ENCODE measurements at regions not wholly inside any gene's neighbourhood (a gene's known extent, or its start where the extent isn't known, plus 50 kb on each side); places are given as distances from the start of the nearest gene placed in this dataset.

DNA sequence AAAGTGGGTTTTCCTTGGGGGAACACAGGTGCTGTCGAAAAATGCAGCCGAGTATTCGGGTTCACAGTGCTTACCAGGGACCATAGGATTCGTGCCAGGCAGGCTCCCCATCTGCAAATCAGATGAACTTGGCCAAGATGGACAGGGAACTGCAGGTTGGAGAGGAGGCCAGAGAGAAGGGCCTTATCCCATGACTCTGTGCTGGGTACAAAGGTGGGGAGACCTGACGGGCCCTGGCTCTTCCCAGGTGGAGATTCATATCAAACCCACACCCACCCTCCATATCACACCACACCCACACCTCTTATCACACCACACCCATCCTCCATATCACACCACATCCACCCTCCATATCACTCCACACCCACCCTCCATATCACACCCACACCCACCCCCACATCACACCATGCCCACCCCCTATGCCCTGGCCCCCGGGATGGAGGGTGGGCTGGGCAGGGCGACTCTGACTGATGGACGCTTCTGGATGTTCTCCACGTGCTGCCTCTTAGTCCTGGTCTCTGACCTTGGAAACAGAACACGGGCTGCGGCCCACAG lies 319.7 kb downstream of the ADGRD1 start:
- ChIA-PET POLR2A (interaction anchor here (0.6 to 1.0 kb wide), 2 partner anchors 14 to 269 kb away, joined by 3 read pairs; no protein-coding TSS in a partner anchor), CTCF (ENCODE audit: low intra/inter-chr PET ratio) (no interaction called here)
- H3K9me3 ChIP-seq (replicated peaks; ENCODE audit: control insufficient read depth, insufficient read depth, low read depth, low read length), result no peaks in the 10 kb centered on the region
- H3K36me3 ChIP-seq (ENCODE audit: control insufficient read depth, insufficient read depth, low read length), result no peaks in the 10 kb centered on the region
- H3K27me3 ChIP-seq (ENCODE audit: control insufficient read depth in 2 of 2, insufficient read depth in 2 of 2, low read length in 2 of 2), result peaks cover 3 to 19% of the 10 kb centered on the region in 2 experiments; a peak in 4 of 5 replicates
- no peaks in the 10 kb centered on the region; the same call in 1 of the 2 replicates for H4K20me1 ChIP-seq (replicated peaks; ENCODE audit: control insufficient read depth, insufficient read depth, low read length)
- peaks cover 2 to 26% of the 10 kb centered on the region in 2 experiments; a peak in 4 of 5 replicates for H3K4me1 ChIP-seq (replicated peaks in 1 of 2; ENCODE audit: control insufficient read depth in 2 of 2, insufficient read depth in 2 of 2, low read length in 2 of 2)
- 4% methylated on average over 11 of the region's 11 CpGs for WGBS (ENCODE audit: insufficient coverage, low coverage, missing lambda C conversion rate)
- H3K4me3 ChIP-seq, result no peak overlapping the region
- no peak overlapping the region for H3K27ac ChIP-seq (ENCODE audit: extremely low read depth, low read depth, low read length)
- in situ Hi-C loops (cut with MboI), result no loop called here
- no peak overlapping the region; a peak in 1 of 4 replicates for H3K9ac ChIP-seq (ENCODE audit: insufficient read depth in 1 of 2, low read depth in 2 of 2, low read length in 2 of 2)
- intact Hi-C loops (cut with micrococcal nuclease), result no loop called here
- no peak overlapping the region for H3K4me2 ChIP-seq (ENCODE audit: insufficient read depth, low read length)
- no peaks in the 10 kb centered on the region for H3K9me1 ChIP-seq (ENCODE audit: control insufficient read depth, insufficient read depth, low read length)
- ATAC-seq, result no peak
- no peak overlapping the region for H2AFZ ChIP-seq (ENCODE audit: low read depth, low read length)
- no peaks in the 10 kb centered on the region for H3K79me2 ChIP-seq (ENCODE audit: control insufficient read depth, insufficient read depth, low read length)
- BruUV-seq (replicated peaks), result no TSS peak
- DNase-seq (ENCODE audit: extremely low read depth in 1 of 4, low spot score in 3 of 4), result peak in 2 of 4 experiments; percentile 51
- FAIRE-seq, result no peak
- TF ChIP-seq CBFA2T3 (IDR thresholded peaks at IDR 0.05) (peak; percentile 78), NFATC3 (IDR thresholded peaks at IDR 0.05) (no peak), ZNF165 (CRISPR knock-in tag; IDR thresholded peaks at IDR 0.05; ENCODE audit: borderline replicate concordance) (no peak), DPF2 (IDR thresholded peaks at IDR 0.05) (peak; percentile 14; the same call in 1 of the 2 replicates), CCAR2 (IDR thresholded peaks at IDR 0.05; ENCODE audit: low read depth, low read length) (no peak), SIX5 (IDR thresholded peaks at IDR 0.05; ENCODE audit: borderline replicate concordance in 1 of 2, insufficient read depth in 1 of 2, low read depth in 1 of 2, low read length in 2 of 2) (no peak), KLF16 (IDR thresholded peaks at IDR 0.05) (peak; percentile 6; the same call in 1 of the 2 replicates), RBM22 (IDR thresholded peaks at IDR 0.05; ENCODE audit: low read depth, low read length, poor library complexity, severe bottlenecking) (no peak), GATAD2A (IDR thresholded peaks at IDR 0.05) (no peak), ZFX (CRISPR knock-in tag; IDR thresholded peaks at IDR 0.05) (no peak), TEAD2 (tag; IDR thresholded peaks at IDR 0.05) (no peak), ZNF175 (CRISPR knock-in tag; IDR thresholded peaks at IDR 0.05; ENCODE audit: low read depth) (no peak), ZNF253 (CRISPR knock-in tag; conservative IDR thresholded peaks at IDR 0.05) (no peak), NFE2L1 (tag; IDR thresholded peaks at IDR 0.05; ENCODE audit: borderline replicate concordance, low read depth) (no peak), ESRRA (IDR thresholded peaks at IDR 0.05; ENCODE audit: borderline replicate concordance, low read depth) (no peak), MEF2A (IDR thresholded peaks at IDR 0.05; ENCODE audit: control insufficient read depth, low read depth, low read length) (no peak), ZFP30 (CRISPR knock-in tag; IDR thresholded peaks at IDR 0.05; ENCODE audit: borderline replicate concordance) (no peak)
- TF ChIP-seq, protein P1, sequence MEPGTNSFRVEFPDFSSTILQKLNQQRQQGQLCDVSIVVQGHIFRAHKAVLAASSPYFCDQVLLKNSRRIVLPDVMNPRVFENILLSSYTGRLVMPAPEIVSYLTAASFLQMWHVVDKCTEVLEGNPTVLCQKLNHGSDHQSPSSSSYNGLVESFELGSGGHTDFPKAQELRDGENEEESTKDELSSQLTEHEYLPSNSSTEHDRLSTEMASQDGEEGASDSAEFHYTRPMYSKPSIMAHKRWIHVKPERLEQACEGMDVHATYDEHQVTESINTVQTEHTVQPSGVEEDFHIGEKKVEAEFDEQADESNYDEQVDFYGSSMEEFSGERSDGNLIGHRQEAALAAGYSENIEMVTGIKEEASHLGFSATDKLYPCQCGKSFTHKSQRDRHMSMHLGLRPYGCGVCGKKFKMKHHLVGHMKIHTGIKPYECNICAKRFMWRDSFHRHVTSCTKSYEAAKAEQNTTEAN (CRISPR knock-in tag; IDR thresholded peaks at IDR 0.05), result no peak
- TF ChIP-seq, protein P2, sequence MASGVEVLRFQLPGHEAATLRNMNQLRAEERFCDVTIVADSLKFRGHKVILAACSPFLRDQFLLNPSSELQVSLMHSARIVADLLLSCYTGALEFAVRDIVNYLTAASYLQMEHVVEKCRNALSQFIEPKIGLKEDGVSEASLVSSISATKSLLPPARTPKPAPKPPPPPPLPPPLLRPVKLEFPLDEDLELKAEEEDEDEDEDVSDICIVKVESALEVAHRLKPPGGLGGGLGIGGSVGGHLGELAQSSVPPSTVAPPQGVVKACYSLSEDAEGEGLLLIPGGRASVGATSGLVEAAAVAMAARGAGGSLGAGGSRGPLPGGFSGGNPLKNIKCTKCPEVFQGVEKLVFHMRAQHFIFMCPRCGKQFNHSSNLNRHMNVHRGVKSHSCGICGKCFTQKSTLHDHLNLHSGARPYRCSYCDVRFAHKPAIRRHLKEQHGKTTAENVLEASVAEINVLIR (CRISPR knock-in tag; IDR thresholded peaks at IDR 0.05), result no peak
- TF ChIP-seq, protein P3, sequence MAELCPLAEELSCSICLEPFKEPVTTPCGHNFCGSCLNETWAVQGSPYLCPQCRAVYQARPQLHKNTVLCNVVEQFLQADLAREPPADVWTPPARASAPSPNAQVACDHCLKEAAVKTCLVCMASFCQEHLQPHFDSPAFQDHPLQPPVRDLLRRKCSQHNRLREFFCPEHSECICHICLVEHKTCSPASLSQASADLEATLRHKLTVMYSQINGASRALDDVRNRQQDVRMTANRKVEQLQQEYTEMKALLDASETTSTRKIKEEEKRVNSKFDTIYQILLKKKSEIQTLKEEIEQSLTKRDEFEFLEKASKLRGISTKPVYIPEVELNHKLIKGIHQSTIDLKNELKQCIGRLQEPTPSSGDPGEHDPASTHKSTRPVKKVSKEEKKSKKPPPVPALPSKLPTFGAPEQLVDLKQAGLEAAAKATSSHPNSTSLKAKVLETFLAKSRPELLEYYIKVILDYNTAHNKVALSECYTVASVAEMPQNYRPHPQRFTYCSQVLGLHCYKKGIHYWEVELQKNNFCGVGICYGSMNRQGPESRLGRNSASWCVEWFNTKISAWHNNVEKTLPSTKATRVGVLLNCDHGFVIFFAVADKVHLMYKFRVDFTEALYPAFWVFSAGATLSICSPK (IDR thresholded peaks at IDR 0.05; ENCODE audit: borderline replicate concordance), result no peak
